Endothelial cell of umbilical vein (primary cell): ENCODE measurements at regions not wholly inside any gene's neighbourhood (a gene's known extent, or its start where the extent isn't known, plus 50 kb on each side); places are given as distances from the start of the nearest gene placed in this dataset.

Source experiments
- BruUV-seq: library from RNA; stranded (reverse); fragments of 400-500 nt; replicated peaks from 2 replicates; lab custom pipeline; 2021; lab: Mats Ljungman, UMichigan
- CTCF ChIA-PET: fragments of 300-600, 350-600 bp; sonication (Branson Sonifier 250); formaldehyde crosslinking; loops from one replicate; lab custom pipeline; 2021; ENCODE audit warnings: antibody characterized with exemption, inconsistent platforms; lab: Charles Lee
- POLR2A ChIA-PET: fragments of 300-600, 350-600 bp; sonication (Branson Sonifier 250); formaldehyde crosslinking; loops from one replicate; lab custom pipeline; 2021; ENCODE audit warnings: antibody characterized with exemption, inconsistent platforms; lab: Charles Lee
- DNase-seq: peaks from one replicate; pipeline ENCODE4 v3.0.0-alpha.2; 2011; ENCODE audit warnings: low read depth, low spot score
- FAIRE-seq: peaks from 2 replicates; lab custom pipeline; 2011; peaks lifted over from hg19 to GRCh38; lab: Jason Lieb, UNC
- H2AFZ ChIP-seq: 2 replicates; pipeline ENCODE4 v1.6.0; 2012; ENCODE audit warnings: low read depth, low read length, control low read depth, inconsistent platforms
- H3K27ac ChIP-seq: 2 replicates; pipeline ENCODE4 v1.5.1; 2011; ENCODE audit warnings: low read depth, mild to moderate bottlenecking, control low read depth, low read length, moderate library complexity; ENCODE audit not compliant: insufficient read depth
- H3K27me3 ChIP-seq, 2 experiments: 2 replicates each; pipeline versions ENCODE4 v1.6.0 to v1.6.1; 2011; ENCODE audit warnings: low read length in 2 of 2, mixed read lengths in 1 of 2; ENCODE audit not compliant: control insufficient read depth in 2 of 2, insufficient read depth in 2 of 2
- H3K36me3 ChIP-seq, 2 experiments: 2 replicates in 1 of 2; 3 replicates in 1 of 2; pipeline ENCODE4 v1.5.1; 2011; ENCODE audit warnings: low read length in 2 of 2, mild to moderate bottlenecking in 1 of 2, moderate library complexity in 1 of 2; ENCODE audit not compliant: control insufficient read depth in 2 of 2, insufficient read depth in 2 of 2; ENCODE audit errors: extremely low read depth in 1 of 2
- H3K4me1 ChIP-seq: 3 replicates; pipeline ENCODE4 v1.5.1; 2011; ENCODE audit warnings: mild to moderate bottlenecking, low read length; ENCODE audit not compliant: control insufficient read depth, insufficient read depth; ENCODE audit errors: extremely low read depth
- H3K4me2 ChIP-seq: 2 replicates; pipeline ENCODE4 v1.6.1; 2011; ENCODE audit warnings: low read length, control low read depth, mixed read lengths; ENCODE audit not compliant: insufficient read depth
- H3K4me3 ChIP-seq, 3 experiments: fragments of 200-600 bp in 1 of 3; sonication (generic), shearing (Covaris generic) in 1 of 3; replicated peaks in 1 of 3; 2 replicates each; pipeline ENCODE4 v1.5.1; 2011 to 2016; ENCODE audit warnings: control low read depth in 3 of 3, low read length in 3 of 3, mild to moderate bottlenecking in 2 of 3, inconsistent platforms in 1 of 3, low read depth in 1 of 3, moderate library complexity in 1 of 3; ENCODE audit not compliant: insufficient read depth in 1 of 3
- H3K79me2 ChIP-seq: 2 replicates; pipeline ENCODE4 v1.6.0; 2012; ENCODE audit warnings: low read length, inconsistent platforms; ENCODE audit not compliant: control insufficient read depth, insufficient read depth
- H3K9ac ChIP-seq: replicated peaks from 2 replicates; pipeline ENCODE3; 2011; ENCODE audit warnings: low read length, control low read depth; ENCODE audit not compliant: insufficient read depth; ENCODE audit errors: extremely low read depth
- H3K9me1 ChIP-seq: replicated peaks from 3 replicates; pipeline ENCODE4 v1.6.0; 2011; ENCODE audit warnings: mild to moderate bottlenecking, low read length; ENCODE audit not compliant: control insufficient read depth, insufficient read depth; ENCODE audit errors: extremely low read depth
- H3K9me3 ChIP-seq: replicated peaks from 2 replicates; pipeline ENCODE4 v1.5.1; 2012; ENCODE audit warnings: low read length, inconsistent platforms; ENCODE audit not compliant: control insufficient read depth, insufficient read depth
- H4K20me1 ChIP-seq: replicated peaks from 2 replicates; pipeline ENCODE3; 2011; ENCODE audit warnings: mild to moderate bottlenecking, low read length; ENCODE audit not compliant: control insufficient read depth, insufficient read depth; ENCODE audit errors: extremely low read depth
- EZH2 ChIP-seq: IDR thresholded peaks from 2 replicates; pipeline ENCODE4 v1.6.1; 2012; ENCODE audit warnings: borderline replicate concordance, low read depth, mild to moderate bottlenecking, moderate library complexity, low read length, inconsistent platforms; ENCODE audit not compliant: severe bottlenecking
- FOS ChIP-seq: IDR thresholded peaks from 2 replicates; pipeline ENCODE4 v1.6.1; 2011; ENCODE audit warnings: mild to moderate bottlenecking, low read length, moderate library complexity, borderline replicate concordance; ENCODE audit not compliant: insufficient read depth
- GATA2 ChIP-seq: IDR thresholded peaks from 2 replicates; pipeline ENCODE4 v1.7.0; 2011; ENCODE audit warnings: low read depth, mild to moderate bottlenecking, moderate library complexity, mixed read lengths, low read length; ENCODE audit not compliant: insufficient read length, insufficient read depth
- JUN ChIP-seq: IDR thresholded peaks from 2 replicates; pipeline ENCODE4 v1.6.1; 2011; ENCODE audit warnings: borderline replicate concordance, low read depth; ENCODE audit not compliant: insufficient read length, insufficient read depth
- MYC ChIP-seq: IDR thresholded peaks from one replicate; pipeline ENCODE4 v1.6.1; 2011; ENCODE audit warnings: mild to moderate bottlenecking, low read depth, low read length
- POLR2A ChIP-seq: IDR thresholded peaks from 2 replicates; pipeline ENCODE4 v1.6.1; 2012; ENCODE audit warnings: low read depth, mild to moderate bottlenecking, control low read depth, low read length
- POLR2AphosphoS5 ChIP-seq: IDR thresholded peaks from 2 replicates; pipeline ENCODE4 v1.6.1; 2012; ENCODE audit warnings: low read depth, mild to moderate bottlenecking, control low read depth, low read length, moderate library complexity; ENCODE audit not compliant: insufficient read depth
- dilution Hi-C: fragments of 300-500 bp; cut with MboI; formaldehyde crosslinking; loops from one replicate; pipeline ENCODE4 v1.15.0; 2019; ENCODE audit warnings: low sequenced_read_pairs; ENCODE audit not compliant: extremely low pct_ligation_motif_present
- intact Hi-C: fragments of 100-400 bp; cut with micrococcal nuclease; formaldehyde crosslinking; loops from one replicate; pipeline ENCODE4 v1.10.0; 2022
- TF ChIP-seq, protein P1 (sequence below), 2 donors: IDR thresholded peaks; 1 replicate in 1 of 2; 2 replicates in 1 of 2; pipeline ENCODE4 v1.5.1; 2011; ENCODE audit warnings: low read length in 2 of 2, mild to moderate bottlenecking in 2 of 2, moderate library complexity in 2 of 2, control low read depth in 1 of 2, inconsistent platforms in 1 of 2, low read depth in 1 of 2; ENCODE audit not compliant: insufficient read depth in 1 of 2; ENCODE audit errors: extremely low read depth in 1 of 2
- TF ChIP-seq, protein P2 (sequence below): IDR thresholded peaks from 2 replicates; pipeline ENCODE4 v1.6.1; 2011; ENCODE audit not compliant: insufficient read depth, insufficient read length

DNA sequence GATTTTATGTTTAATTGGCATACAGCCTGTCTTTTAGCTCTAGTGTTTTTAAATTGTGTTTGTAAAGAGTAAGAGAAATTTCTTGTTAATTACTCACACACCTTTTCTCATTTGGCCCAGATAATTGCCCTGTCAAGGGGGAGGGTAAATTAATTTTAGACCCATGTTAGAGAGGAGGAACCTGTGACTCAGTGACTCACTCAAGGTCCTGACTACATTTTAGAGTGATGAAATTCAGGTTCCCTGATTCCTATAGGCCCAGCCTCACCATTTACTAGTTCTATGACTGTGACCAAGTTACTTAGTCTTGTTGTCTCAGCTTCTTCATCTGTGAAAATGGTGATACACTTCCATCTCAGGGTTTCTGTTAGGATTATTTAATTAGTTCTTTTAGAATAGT is 125.2 kb upstream of the DPH6 start:
- ChIA-PET CTCF (interaction anchor here (1.0 kb wide), 1 partner anchor 26 kb away, joined by 3 read pairs; no protein-coding TSS in a partner anchor), POLR2A (no interaction called here)
- Histone ChIP-seq H3K4me3 (no peak overlapping the region), H3K9me1 (no peaks in the 10 kb centered on the region), H3K4me1 (peaks cover 62% of the 10 kb centered on the region), H3K9me3 (no peaks in the 10 kb centered on the region), H3K36me3 (no peaks in the 10 kb centered on the region), H3K4me2 (no peak overlapping the region), H2AFZ (no peak overlapping the region), H4K20me1 (no peaks in the 10 kb centered on the region), H3K27me3 (no peaks in the 10 kb centered on the region), H3K27ac (no peak overlapping the region), H3K79me2 (no peaks in the 10 kb centered on the region), H3K9ac (no peak overlapping the region)
- BruUV-seq: no TSS peak
- DNase-seq: no peak
- intact Hi-C loops (no loop called here), dilution Hi-C loops (no loop called here)
- TF ChIP-seq FOS (no peak), EZH2 (no peak), JUN (no peak), POLR2A (no peak), MYC (no peak), GATA2 (no peak), POLR2AphosphoS5 (no peak)
- TF ChIP-seq, protein P1, sequence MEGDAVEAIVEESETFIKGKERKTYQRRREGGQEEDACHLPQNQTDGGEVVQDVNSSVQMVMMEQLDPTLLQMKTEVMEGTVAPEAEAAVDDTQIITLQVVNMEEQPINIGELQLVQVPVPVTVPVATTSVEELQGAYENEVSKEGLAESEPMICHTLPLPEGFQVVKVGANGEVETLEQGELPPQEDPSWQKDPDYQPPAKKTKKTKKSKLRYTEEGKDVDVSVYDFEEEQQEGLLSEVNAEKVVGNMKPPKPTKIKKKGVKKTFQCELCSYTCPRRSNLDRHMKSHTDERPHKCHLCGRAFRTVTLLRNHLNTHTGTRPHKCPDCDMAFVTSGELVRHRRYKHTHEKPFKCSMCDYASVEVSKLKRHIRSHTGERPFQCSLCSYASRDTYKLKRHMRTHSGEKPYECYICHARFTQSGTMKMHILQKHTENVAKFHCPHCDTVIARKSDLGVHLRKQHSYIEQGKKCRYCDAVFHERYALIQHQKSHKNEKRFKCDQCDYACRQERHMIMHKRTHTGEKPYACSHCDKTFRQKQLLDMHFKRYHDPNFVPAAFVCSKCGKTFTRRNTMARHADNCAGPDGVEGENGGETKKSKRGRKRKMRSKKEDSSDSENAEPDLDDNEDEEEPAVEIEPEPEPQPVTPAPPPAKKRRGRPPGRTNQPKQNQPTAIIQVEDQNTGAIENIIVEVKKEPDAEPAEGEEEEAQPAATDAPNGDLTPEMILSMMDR (IDR thresholded peaks at IDR 0.05; ENCODE audit: extremely low read depth in 1 of 2, insufficient read depth in 1 of 2, low read depth in 1 of 2, low read length in 2 of 2): no peak
- TF ChIP-seq, protein P2, sequence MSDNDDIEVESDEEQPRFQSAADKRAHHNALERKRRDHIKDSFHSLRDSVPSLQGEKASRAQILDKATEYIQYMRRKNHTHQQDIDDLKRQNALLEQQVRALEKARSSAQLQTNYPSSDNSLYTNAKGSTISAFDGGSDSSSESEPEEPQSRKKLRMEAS: no peak
- FAIRE-seq: no peak
